ENCODE measurements at regions not wholly inside any gene's neighbourhood (a gene's known extent, or its start where the extent isn't known, plus 50 kb on each side); places are given as distances from the start of the nearest gene placed in this dataset.

GRCh38 chr4:81891005-81891996 is 419.6 kb upstream of the RASGEF1B start:
- DNase-seq, result no peak
- Histone ChIP-seq H3K4me3 (no peak overlapping the region), H3K27ac (no peak overlapping the region), H3K4me1 (no peaks in the 10 kb centered on the region), H3K27me3 (no peaks in the 10 kb centered on the region), H3K36me3 (no peaks in the 10 kb centered on the region), H3K9me3 (no peaks in the 10 kb centered on the region)
- WGBS, 2 donors (ENCODE audit: low coverage in 1 of 2), result 65 to 73% methylated on average over 4 to 7 of the region's 7 CpGs
- in situ Hi-C loops (cut with MboI; ENCODE audit: low pct_ligation_motif_present in 1 of 4, low pct_unique_long_range_greater_than_20kb in 1 of 4, low sequenced_read_pairs in 3 of 4) (no loop called here), intact Hi-C loops (cut with DNase I; ENCODE audit: low total_unique reads) (no loop called here)
- TF ChIP-seq CTCF (IDR thresholded peaks at IDR 0.05) (no peak), POLR2AphosphoS5 (IDR thresholded peaks at IDR 0.05) (no peak), EP300 (IDR thresholded peaks at IDR 0.05; ENCODE audit: low read depth) (no peak), POLR2A (IDR thresholded peaks at IDR 0.05) (no peak)

- no peak for DNase-seq
- Histone ChIP-seq H3K4me1 (no peaks in the 10 kb centered on the region), H3K27ac (no peak overlapping the region), H3K4me3 (no peak overlapping the region), H3K9me3 (no peaks in the 10 kb centered on the region), H3K36me3 (no peaks in the 10 kb centered on the region), H3K27me3 (no peaks in the 10 kb centered on the region)
- intact Hi-C loops (cut with DNase I; ENCODE audit: low total_unique reads), result no loop called here
- 53 to 82% methylated on average over 2 to 4 of the region's 4 CpGs for WGBS, 2 donors (ENCODE audit: low coverage in 1 of 2)
- in situ Hi-C loops (cut with MboI; ENCODE audit: low pct_ligation_motif_present in 1 of 4, low pct_unique_long_range_greater_than_20kb in 1 of 4, low sequenced_read_pairs in 3 of 4), result no loop called here
- TF ChIP-seq POLR2AphosphoS5 (IDR thresholded peaks at IDR 0.05), result no peak
- TF ChIP-seq CTCF (IDR thresholded peaks at IDR 0.05), result no peak
- TF ChIP-seq POLR2A (IDR thresholded peaks at IDR 0.05), result no peak
- TF ChIP-seq EP300 (IDR thresholded peaks at IDR 0.05; ENCODE audit: low read depth), result no peak
These were observed 413.3 kb upstream of the RASGEF1B start for GRCh38 chr4:81884986-81885385.

- no peaks in the 10 kb centered on the region for H3K27me3 ChIP-seq
- 87 to 90% methylated on average over 7 of the region's 7 CpGs for WGBS, 2 donors (ENCODE audit: low coverage in 1 of 2)
- in situ Hi-C loops (cut with MboI; ENCODE audit: low pct_ligation_motif_present in 1 of 4, low pct_unique_long_range_greater_than_20kb in 1 of 4, low sequenced_read_pairs in 3 of 4) (no loop called here), intact Hi-C loops (cut with DNase I; ENCODE audit: low total_unique reads) (no loop called here)
- DNase-seq, result no peak
- TF ChIP-seq CTCF (IDR thresholded peaks at IDR 0.05), result no peak
- no peak for TF ChIP-seq EP300 (IDR thresholded peaks at IDR 0.05; ENCODE audit: low read depth)
- TF ChIP-seq POLR2A (IDR thresholded peaks at IDR 0.05), result no peak
- no peak for TF ChIP-seq POLR2AphosphoS5 (IDR thresholded peaks at IDR 0.05)
- H3K27ac ChIP-seq, result no peak overlapping the region
- H3K36me3 ChIP-seq, result no peaks in the 10 kb centered on the region
- no peak overlapping the region for H3K4me3 ChIP-seq
- no peaks in the 10 kb centered on the region for H3K4me1 ChIP-seq
- H3K9me3 ChIP-seq, result no peaks in the 10 kb centered on the region
These were observed 412.1 kb upstream of the RASGEF1B start for GRCh38 chr4:81883530-81884450.

GRCh38 chr4:81883004-81883403 is 411.3 kb upstream of the RASGEF1B start:
- in situ Hi-C loops (cut with MboI; ENCODE audit: low pct_ligation_motif_present in 1 of 4, low pct_unique_long_range_greater_than_20kb in 1 of 4, low sequenced_read_pairs in 3 of 4), result no loop called here
- WGBS, 2 donors (ENCODE audit: low coverage in 1 of 2), result 90 to 92% methylated on average over 1 of the region's 1 CpG

More at GRCh38 chr4:81883004-81883403, 411.3 kb upstream of the RASGEF1B start:
- Histone ChIP-seq H3K27me3 (no peaks in the 10 kb centered on the region), H3K27ac (no peak overlapping the region), H3K36me3 (no peaks in the 10 kb centered on the region), H3K4me1 (no peaks in the 10 kb centered on the region), H3K4me3 (no peak overlapping the region), H3K9me3 (no peaks in the 10 kb centered on the region)
- TF ChIP-seq POLR2A (IDR thresholded peaks at IDR 0.05) (no peak), POLR2AphosphoS5 (IDR thresholded peaks at IDR 0.05) (no peak), CTCF (IDR thresholded peaks at IDR 0.05) (no peak), EP300 (IDR thresholded peaks at IDR 0.05; ENCODE audit: low read depth) (no peak)
- DNase-seq, result no peak
- intact Hi-C loops (cut with DNase I; ENCODE audit: low total_unique reads), result no loop called here

Measured in transverse colon (tissue), 4 donors.